H1 (cell line): ENCODE measurements at regions not wholly inside any gene's neighbourhood (a gene's known extent, or its start where the extent isn't known, plus 50 kb on each side); places are given as distances from the start of the nearest gene placed in this dataset.

ENCODE experiments used
- BACH1 ChIP-seq: IDR thresholded peaks from 2 replicates; pipeline ENCODE4 v1.6.1; 2012; ENCODE audit warnings: low read length, improper control_type of control experiment
- GTF2F1 ChIP-seq: IDR thresholded peaks from 2 replicates; pipeline ENCODE4 v1.6.1; 2012; ENCODE audit warnings: low read depth, low read length, improper control_type of control experiment, borderline replicate concordance

GRCh38 chr6:14443629-14444268 is 326.2 kb downstream of the CD83 start (continued):
- TF ChIP-seq GTF2F1 (no peak), BACH1 (no peak)
